Pancreas (tissue), 10 donors: ENCODE measurements at regions not wholly inside any gene's neighbourhood (a gene's known extent, or its start where the extent isn't known, plus 50 kb on each side); places are given as distances from the start of the nearest gene placed in this dataset.
A peak's percentile ranks its signal among the peaks of the same experiment; 100 is the strongest.

Source experiments
- ATAC-seq, 4 donors: fragments of 200-7000 bp; cut with Tn5 transposase; one replicate each; pipeline versions ENCODE4 v1.8.0 to v1.9.1; 2020; ENCODE audit warnings: mild to moderate bottlenecking in 4 of 4, moderate library complexity in 4 of 4
- DNase-seq, 6 donors: peaks; one replicate each; pipeline ENCODE4 v3.0.0-alpha.2; 2020
- FAIRE-seq: peaks from 2 replicates; lab custom pipeline; 2012; peaks lifted over from hg19 to GRCh38; lab: Jason Lieb, UNC
- H3K27ac ChIP-seq, 4 donors: fragments of 200-600 bp; sonication (generic); 1 replicate in 3 of 4; 2 replicates in 1 of 4; pipeline versions ENCODE4 v1.5.0 to v1.8.0; 2020
- H3K27me3 ChIP-seq, 4 donors: fragments of 200-600 bp; one replicate each; pipeline ENCODE4 v1.8.0; 2021
- H3K36me3 ChIP-seq, 3 donors: fragments of 200-600 bp; sonication (generic) in 1 of 3; one replicate each; pipeline versions ENCODE4 v1.5.0 to v1.8.0; 2020 to 2021
- H3K4me1 ChIP-seq, 3 donors: fragments of 200-600 bp; one replicate each; pipeline ENCODE4 v1.8.0; 2021
- H3K4me3 ChIP-seq, 4 donors: fragments of 200-600 bp; sonication (generic) in 2 of 4; one replicate each; pipeline versions ENCODE4 v1.5.0 to v1.8.0; 2020 to 2021
- H3K9me3 ChIP-seq, 4 donors: fragments of 200-600 bp; one replicate each; pipeline ENCODE4 v1.8.0; 2021
- WGBS, 2 donors: extraction: QIAGEN DNeasy Blood & Tissue Kit; methylation state at CpG; one replicate each; pipeline ENCODE4 v1.1.7; 2013; 5-methylcytosine and 5-hydroxymethylcytosine counted together
- intact Hi-C, 3 donors: fragments of 100-400 bp; cut with DNase I; formaldehyde crosslinking; loops; one replicate each; pipeline versions ENCODE4 v1.11.1 to v1.14.2; 2022
- TF ChIP-seq, protein P1 (sequence below), 4 donors: fragments of 200-600 bp; sonication (generic) in 3 of 4; IDR thresholded peaks; one replicate each; pipeline versions ENCODE4 v1.5.0 to v1.8.0; 2021; ENCODE audit warnings: antibody characterized with exemption in 4 of 4
- donor health status: healthy with polysubstance abuse.
- donor health status: DM: no; HTN: no; CAD: no; lungs with moderate emphysema.
- donor health status: DM: no; HTN: no; CAD: no.
- donor health status: control.
- donor health status: control.
- donor health status: Bipolar disorder and iron deficiency.
- donor health status: DM: yes; HTN: yes; CAD: no.
- donor health status: DM: no; HTN: no; CAD: no.
- donor health status: DM: no; HTN: no; CAD: no.
- donor health status: DM: yes; HTN: yes; CAD: no.

DNA sequence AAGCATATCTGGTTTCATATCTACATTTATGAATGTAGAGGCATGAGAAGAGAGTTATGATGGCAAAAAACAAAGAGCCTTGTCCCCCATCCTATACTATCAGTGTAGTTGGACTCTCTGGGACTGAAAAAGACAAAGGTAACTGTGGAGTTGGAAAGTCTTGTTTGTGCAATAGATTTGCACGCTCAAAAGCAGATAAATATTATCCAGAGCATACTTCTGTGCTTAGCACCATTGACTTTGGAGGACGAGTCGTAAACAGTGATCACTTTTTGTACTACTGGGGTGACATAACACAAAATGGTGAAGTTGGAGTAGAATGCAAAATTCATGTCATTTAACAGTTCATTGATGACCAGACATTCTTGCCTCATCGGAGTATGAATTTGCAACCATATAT lies 85.2 kb upstream of the EGFR start:
- intact Hi-C loops, result no loop called here
- FAIRE-seq, result no peak
- peak overlapping the region in 3 of 4 donors; percentile 17 to 43 (median 35) for H3K4me3 ChIP-seq
- H3K9me3 ChIP-seq, result no peaks in the 10 kb centered on the region
- peaks cover 5 to 11% (median 6%) of the 10 kb centered on the region in 3 donors for H3K4me1 ChIP-seq
- DNase-seq, result no peak
- peak in 2 of 4 donors; percentile 4 for ATAC-seq
- H3K36me3 ChIP-seq, result no peaks in the 10 kb centered on the region
- peak overlapping the region in 3 of 4 donors; percentile 32 to 71 (median 34) for H3K27ac ChIP-seq
- 15 to 17% methylated on average over 4 of the region's 4 CpGs for WGBS, 2 donors
- TF ChIP-seq, protein P1, sequence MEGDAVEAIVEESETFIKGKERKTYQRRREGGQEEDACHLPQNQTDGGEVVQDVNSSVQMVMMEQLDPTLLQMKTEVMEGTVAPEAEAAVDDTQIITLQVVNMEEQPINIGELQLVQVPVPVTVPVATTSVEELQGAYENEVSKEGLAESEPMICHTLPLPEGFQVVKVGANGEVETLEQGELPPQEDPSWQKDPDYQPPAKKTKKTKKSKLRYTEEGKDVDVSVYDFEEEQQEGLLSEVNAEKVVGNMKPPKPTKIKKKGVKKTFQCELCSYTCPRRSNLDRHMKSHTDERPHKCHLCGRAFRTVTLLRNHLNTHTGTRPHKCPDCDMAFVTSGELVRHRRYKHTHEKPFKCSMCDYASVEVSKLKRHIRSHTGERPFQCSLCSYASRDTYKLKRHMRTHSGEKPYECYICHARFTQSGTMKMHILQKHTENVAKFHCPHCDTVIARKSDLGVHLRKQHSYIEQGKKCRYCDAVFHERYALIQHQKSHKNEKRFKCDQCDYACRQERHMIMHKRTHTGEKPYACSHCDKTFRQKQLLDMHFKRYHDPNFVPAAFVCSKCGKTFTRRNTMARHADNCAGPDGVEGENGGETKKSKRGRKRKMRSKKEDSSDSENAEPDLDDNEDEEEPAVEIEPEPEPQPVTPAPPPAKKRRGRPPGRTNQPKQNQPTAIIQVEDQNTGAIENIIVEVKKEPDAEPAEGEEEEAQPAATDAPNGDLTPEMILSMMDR (IDR thresholded peaks at IDR 0.05), result no peak
- no peaks in the 10 kb centered on the region for H3K27me3 ChIP-seq

DNA sequence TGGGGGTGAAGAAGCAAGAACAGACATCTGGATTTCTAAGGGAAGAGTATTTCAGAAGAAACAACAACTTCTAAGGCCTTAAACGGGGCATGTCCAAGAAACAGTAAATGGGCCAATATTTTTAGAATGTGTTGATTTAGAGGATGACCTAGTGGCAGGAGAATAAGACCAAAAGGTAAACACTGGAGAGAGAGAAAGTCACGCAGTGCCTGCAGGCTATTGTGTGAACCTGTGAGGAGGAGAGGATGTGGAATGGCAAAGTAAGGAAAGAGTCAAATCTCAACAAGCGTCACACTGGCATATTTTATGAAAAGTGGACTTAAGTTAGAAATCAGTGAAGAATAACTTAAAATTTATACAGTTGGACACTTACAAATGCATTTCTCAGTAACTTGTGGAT lies 78.1 kb upstream of the EGFR start:
- ATAC-seq, result no peak
- 81 to 82% methylated on average over 3 of the region's 3 CpGs for WGBS, 2 donors
- intact Hi-C loops, result no loop called here
- Histone ChIP-seq H3K9me3 (no peaks in the 10 kb centered on the region), H3K27ac (no peak overlapping the region), H3K27me3 (no peaks in the 10 kb centered on the region), H3K4me3 (no peak overlapping the region), H3K4me1 (no peaks in the 10 kb centered on the region), H3K36me3 (no peaks in the 10 kb centered on the region)
- no peak for DNase-seq
- no peak for FAIRE-seq
- TF ChIP-seq, protein P1 (IDR thresholded peaks at IDR 0.05), result no peak

DNA sequence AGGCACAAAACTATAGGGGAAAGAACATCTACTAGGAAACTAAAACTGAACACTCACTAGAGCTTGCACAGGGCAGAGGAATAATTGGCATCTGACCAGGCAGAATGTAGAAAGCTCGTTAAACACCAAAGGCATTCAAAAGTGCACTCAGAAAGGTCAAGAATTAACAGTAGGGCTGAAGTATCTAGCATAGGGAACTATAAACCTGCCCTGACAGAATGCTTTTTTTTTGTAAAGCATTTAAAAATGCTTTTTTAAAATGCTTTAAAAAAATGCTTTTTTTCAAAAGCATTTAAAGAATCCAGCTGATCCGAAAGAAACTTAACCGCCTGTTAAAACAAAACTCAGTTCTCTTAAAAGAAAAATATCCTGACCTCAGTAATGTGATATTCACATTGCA lies 74.6 kb upstream of the EGFR start:
- FAIRE-seq, result no peak
- no peaks in the 10 kb centered on the region for H3K9me3 ChIP-seq
- no peak overlapping the region for H3K4me3 ChIP-seq
- no peak for DNase-seq
- intact Hi-C loops, result no loop called here
- no peaks in the 10 kb centered on the region for H3K27me3 ChIP-seq
- H3K27ac ChIP-seq, result no peak overlapping the region
- 56 to 61% methylated on average over 3 of the region's 3 CpGs for WGBS, 2 donors
- no peak for ATAC-seq
- no peaks in the 10 kb centered on the region for H3K4me1 ChIP-seq
- H3K36me3 ChIP-seq, result no peaks in the 10 kb centered on the region
- TF ChIP-seq, protein P1 (IDR thresholded peaks at IDR 0.05), result no peak

DNA sequence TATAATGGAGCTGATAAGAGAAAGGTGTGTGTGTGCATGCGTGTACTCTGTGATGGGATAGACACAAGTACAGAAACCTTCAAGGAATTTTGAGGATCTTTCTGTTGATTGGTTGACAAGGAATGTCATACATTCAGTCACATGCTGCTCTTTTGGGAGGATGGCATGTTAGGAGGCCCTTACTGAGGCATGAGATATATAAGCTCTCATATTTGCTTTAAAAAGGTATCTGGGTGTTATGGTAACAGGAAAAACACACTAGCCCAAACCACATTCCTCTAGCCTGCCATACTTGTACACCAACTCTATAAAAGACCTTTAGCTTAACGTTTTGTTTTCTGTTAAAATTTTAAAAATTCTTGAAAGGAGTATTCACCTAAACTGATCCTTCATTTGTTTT lies 72.5 kb upstream of the EGFR start:
- Histone ChIP-seq H3K4me3 (no peak overlapping the region), H3K36me3 (no peaks in the 10 kb centered on the region), H3K27me3 (no peaks in the 10 kb centered on the region), H3K9me3 (no peaks in the 10 kb centered on the region), H3K4me1 (no peaks in the 10 kb centered on the region), H3K27ac (no peak overlapping the region)
- DNase-seq (no peak), ATAC-seq (no peak), FAIRE-seq (no peak)
- TF ChIP-seq, protein P1 (IDR thresholded peaks at IDR 0.05), result no peak
- intact Hi-C loops, result no loop called here
- WGBS, 2 donors, result 81 to 82% methylated on average over 2 of the region's 2 CpGs

DNA sequence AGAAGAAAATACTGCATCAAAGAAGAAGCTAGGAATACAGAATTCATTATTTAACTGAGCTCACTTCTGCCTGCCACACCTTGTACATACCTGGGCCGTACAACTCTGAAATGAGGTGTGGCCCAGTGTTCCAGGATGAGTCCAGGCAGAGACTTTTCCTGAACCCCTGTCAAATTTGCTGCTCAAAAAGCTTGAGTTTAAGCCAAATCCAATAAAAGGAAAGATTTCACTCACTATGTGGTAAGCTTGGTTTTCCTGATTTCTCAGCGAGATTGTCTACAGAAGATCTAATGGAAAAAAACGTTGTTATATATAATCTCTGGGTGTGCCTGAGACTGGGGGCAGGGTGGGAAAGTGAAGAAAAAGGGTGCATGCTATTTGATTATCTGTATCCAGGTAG lies 72.1 kb upstream of the EGFR start:
- TF ChIP-seq, protein P1 (IDR thresholded peaks at IDR 0.05), result no peak
- Histone ChIP-seq H3K27ac (no peak overlapping the region), H3K4me1 (no peaks in the 10 kb centered on the region), H3K4me3 (no peak overlapping the region), H3K27me3 (no peaks in the 10 kb centered on the region), H3K36me3 (no peaks in the 10 kb centered on the region), H3K9me3 (no peaks in the 10 kb centered on the region)
- ATAC-seq (peak in 1 of 4 donors; percentile 34), FAIRE-seq (no peak), DNase-seq (no peak)
- intact Hi-C loops, result no loop called here
- WGBS, 2 donors, result 38 to 44% methylated on average over 3 of the region's 3 CpGs
